Spleen (tissue), 11 donors: ENCODE measurements at regions not wholly inside any gene's neighbourhood (a gene's known extent, or its start where the extent isn't known, plus 50 kb on each side); places are given as distances from the start of the nearest gene placed in this dataset.

Experiments used
- DNase-seq: peaks from one replicate; pipeline ENCODE4 v3.0.0-alpha.2; 2020
- H3K27ac ChIP-seq, 8 donors: fragments of 200-600 bp; sonication (generic) in 7 of 8; 1 replicate in 4 of 8; 2 replicates in 4 of 8; pipeline versions ENCODE4 v1.5.0 to v1.8.0; 2016 to 2021; ENCODE audit warnings: inconsistent platforms in 4 of 8, mild to moderate bottlenecking in 4 of 8, moderate library complexity in 1 of 8
- H3K27me3 ChIP-seq, 7 donors: fragments of 200-600 bp; sonication (generic) in 6 of 7; replicated peaks in 1 of 7; 1 replicate in 4 of 7; 2 replicates in 3 of 7; pipeline versions ENCODE4 v1.5.0 to v1.8.0; 2016 to 2021; ENCODE audit warnings: inconsistent platforms in 3 of 7, mild to moderate bottlenecking in 1 of 7
- H3K36me3 ChIP-seq, 6 donors: fragments of 200-600 bp; sonication (generic) in 5 of 6; 1 replicate in 4 of 6; 2 replicates in 2 of 6; pipeline versions ENCODE4 v1.5.0 to v1.8.0; 2016 to 2021; ENCODE audit warnings: inconsistent platforms in 2 of 6
- H3K4me1 ChIP-seq, 6 donors: fragments of 200-600 bp; sonication (generic) in 5 of 6; 1 replicate in 3 of 6; 2 replicates in 3 of 6; pipeline versions ENCODE4 v1.5.0 to v1.8.0; 2016 to 2021; ENCODE audit warnings: inconsistent platforms in 3 of 6
- H3K4me3 ChIP-seq, 8 donors: fragments of 200-600 bp; sonication (generic) in 7 of 8; 1 replicate in 4 of 8; 2 replicates in 4 of 8; pipeline versions ENCODE4 v1.5.0 to v1.8.0; 2016 to 2021; ENCODE audit warnings: inconsistent platforms in 4 of 8, mild to moderate bottlenecking in 4 of 8, moderate library complexity in 2 of 8
- H3K9me3 ChIP-seq, 8 donors: fragments of 200-600 bp; sonication (generic) in 7 of 8; 1 replicate in 4 of 8; 2 replicates in 4 of 8; pipeline versions ENCODE4 v1.5.0 to v1.8.0; 2016 to 2021; ENCODE audit warnings: inconsistent platforms in 4 of 8
- POLR2A ChIP-seq, 3 donors: fragments of 450-650 bp; IDR thresholded peaks; one replicate each; pipeline ENCODE4 v1.5.1; 2017; ENCODE audit warnings: antibody characterized with exemption in 3 of 3, mild to moderate bottlenecking in 1 of 3
- POLR2AphosphoS5 ChIP-seq, 3 donors: sonication (generic); formaldehyde crosslinking; IDR thresholded peaks; one replicate each; pipeline ENCODE4 v1.5.1; 2017; ENCODE audit warnings: antibody characterized with exemption in 3 of 3
- WGBS, 5 donors: extraction: QIAGEN DNeasy Blood & Tissue Kit in 3 of 5; methylation state at CpG; one replicate each; pipeline versions ENCODE4 v1.1.5 to v1.1.7; 2013 to 2018; 5-methylcytosine and 5-hydroxymethylcytosine counted together
- intact Hi-C: fragments of 100-400 bp; cut with DNase I; formaldehyde crosslinking; loops from one replicate; pipeline ENCODE4 v1.15.0; 2023; ENCODE audit warnings: low total_unique reads
- TF ChIP-seq, protein P1 (sequence below), 11 experiments: fragments of 200-600 bp in 7 of 11; fragments of 450-650 bp in 4 of 11; sonication (generic) in 4 of 11; IDR thresholded peaks in 8 of 11; conservative IDR thresholded peaks in 3 of 11; 1 replicate in 7 of 11; 2 replicates in 4 of 11; pipeline versions ENCODE4 v1.4.0 to v1.8.0; 2016 to 2021; ENCODE audit warnings: antibody characterized with exemption in 11 of 11, inconsistent platforms in 4 of 11, mild to moderate bottlenecking in 1 of 11
- donor health status: healthy with polysubstance abuse.
- donor health status: DM: no; HTN: no; CAD: no; lungs with moderate emphysema.
- donor health status: DM: no; HTN: no; CAD: no.
- donor health status: Bipolar disorder and iron deficiency.
- donor health status: healthy.
- donor health status: DM: no; HTN: no; CAD: no.
- donor health status: DM: yes; HTN: yes; CAD: no.

- 64 to 92% (median 84%) methylated on average over 2 of the region's 2 CpGs for WGBS, 5 donors
- no peak overlapping the region for H3K27ac ChIP-seq
- no peak for DNase-seq
- intact Hi-C loops, result no loop called here
- no peak for TF ChIP-seq POLR2A (IDR thresholded peaks at IDR 0.05)
- H3K36me3 ChIP-seq, result no peaks in the 10 kb centered on the region
- no peaks in the 10 kb centered on the region for H3K27me3 ChIP-seq
- no peaks in the 10 kb centered on the region for H3K4me1 ChIP-seq
- no peak overlapping the region for H3K4me3 ChIP-seq
- H3K9me3 ChIP-seq, result no peaks in the 10 kb centered on the region
These were observed 549.5 kb upstream of the GOLIM4 start for GRCh38 chr3:168645180-168645579.

GRCh38 chr3:168628549-168628948, 532.8 kb upstream of the GOLIM4 start:
- intact Hi-C loops, result no loop called here
- Histone ChIP-seq H3K4me3 (no peak overlapping the region), H3K36me3 (no peaks in the 10 kb centered on the region), H3K27ac (no peak overlapping the region), H3K9me3 (no peaks in the 10 kb centered on the region), H3K4me1 (no peaks in the 10 kb centered on the region), H3K27me3 (no peaks in the 10 kb centered on the region)
- DNase-seq, result no peak
- TF ChIP-seq POLR2AphosphoS5 (IDR thresholded peaks at IDR 0.05) (no peak), POLR2A (IDR thresholded peaks at IDR 0.05) (no peak)
- TF ChIP-seq, protein P1, sequence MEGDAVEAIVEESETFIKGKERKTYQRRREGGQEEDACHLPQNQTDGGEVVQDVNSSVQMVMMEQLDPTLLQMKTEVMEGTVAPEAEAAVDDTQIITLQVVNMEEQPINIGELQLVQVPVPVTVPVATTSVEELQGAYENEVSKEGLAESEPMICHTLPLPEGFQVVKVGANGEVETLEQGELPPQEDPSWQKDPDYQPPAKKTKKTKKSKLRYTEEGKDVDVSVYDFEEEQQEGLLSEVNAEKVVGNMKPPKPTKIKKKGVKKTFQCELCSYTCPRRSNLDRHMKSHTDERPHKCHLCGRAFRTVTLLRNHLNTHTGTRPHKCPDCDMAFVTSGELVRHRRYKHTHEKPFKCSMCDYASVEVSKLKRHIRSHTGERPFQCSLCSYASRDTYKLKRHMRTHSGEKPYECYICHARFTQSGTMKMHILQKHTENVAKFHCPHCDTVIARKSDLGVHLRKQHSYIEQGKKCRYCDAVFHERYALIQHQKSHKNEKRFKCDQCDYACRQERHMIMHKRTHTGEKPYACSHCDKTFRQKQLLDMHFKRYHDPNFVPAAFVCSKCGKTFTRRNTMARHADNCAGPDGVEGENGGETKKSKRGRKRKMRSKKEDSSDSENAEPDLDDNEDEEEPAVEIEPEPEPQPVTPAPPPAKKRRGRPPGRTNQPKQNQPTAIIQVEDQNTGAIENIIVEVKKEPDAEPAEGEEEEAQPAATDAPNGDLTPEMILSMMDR (IDR thresholded peaks at IDR 0.05 in 8 of 11, conservative IDR thresholded peaks at IDR 0.05 in 3 of 11), result no peak

GRCh38 chr3:168625477-168625876, 529.8 kb upstream of the GOLIM4 start:
- no peaks in the 10 kb centered on the region for H3K4me1 ChIP-seq
- no peaks in the 10 kb centered on the region for H3K9me3 ChIP-seq
- H3K27ac ChIP-seq, result no peak overlapping the region
- H3K36me3 ChIP-seq, result no peaks in the 10 kb centered on the region
- intact Hi-C loops, result no loop called here
- no peaks in the 10 kb centered on the region for H3K27me3 ChIP-seq
- DNase-seq, result no peak
- TF ChIP-seq, protein P1 (IDR thresholded peaks at IDR 0.05 in 8 of 11, conservative IDR thresholded peaks at IDR 0.05 in 3 of 11), result no peak
- TF ChIP-seq POLR2A (IDR thresholded peaks at IDR 0.05) (no peak), POLR2AphosphoS5 (IDR thresholded peaks at IDR 0.05) (no peak)
- no peak overlapping the region for H3K4me3 ChIP-seq

DNA sequence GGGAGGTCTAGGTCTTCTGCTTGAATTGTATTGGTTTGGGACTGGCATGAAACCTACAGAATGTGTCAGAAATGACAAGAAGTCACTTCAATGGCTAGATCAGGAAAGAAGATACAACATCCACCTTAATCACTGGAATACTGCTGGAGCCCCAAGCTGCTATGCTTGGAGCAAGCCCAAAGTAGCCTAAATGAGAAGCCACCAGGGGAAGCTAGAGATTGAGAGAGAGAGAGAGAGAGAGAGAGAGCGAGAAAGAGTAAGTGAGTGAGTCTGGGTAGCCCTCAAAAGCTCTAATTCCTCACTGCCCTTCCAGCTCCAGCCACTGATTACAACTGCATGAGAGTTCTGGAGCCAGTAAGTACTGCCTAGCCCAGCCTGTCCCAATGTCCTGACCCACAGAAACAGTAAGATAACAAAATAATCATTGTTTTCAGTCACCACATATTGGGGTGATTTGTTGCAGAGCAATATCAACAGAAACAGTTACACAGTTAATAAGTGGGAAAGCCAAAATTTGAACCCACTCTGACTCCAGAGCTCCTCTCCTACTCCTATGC, 529.2 kb upstream of the GOLIM4 start:
- H3K36me3 ChIP-seq, result no peaks in the 10 kb centered on the region
- no peak overlapping the region for H3K4me3 ChIP-seq
- WGBS, 5 donors, result 83 to 100% (median 91%) methylated on average over 1 of the region's 1 CpG
- TF ChIP-seq, protein P1 (IDR thresholded peaks at IDR 0.05 in 8 of 11, conservative IDR thresholded peaks at IDR 0.05 in 3 of 11), result no peak
- TF ChIP-seq POLR2AphosphoS5 (IDR thresholded peaks at IDR 0.05), result no peak
- TF ChIP-seq POLR2A (IDR thresholded peaks at IDR 0.05), result no peak
- no peaks in the 10 kb centered on the region for H3K9me3 ChIP-seq
- intact Hi-C loops, result no loop called here
- no peak overlapping the region for H3K27ac ChIP-seq
- H3K4me1 ChIP-seq, result no peaks in the 10 kb centered on the region
- no peaks in the 10 kb centered on the region for H3K27me3 ChIP-seq
- no peak for DNase-seq

- intact Hi-C loops, result no loop called here
- Histone ChIP-seq H3K36me3 (no peaks in the 10 kb centered on the region), H3K4me3 (no peak overlapping the region), H3K4me1 (no peaks in the 10 kb centered on the region), H3K9me3 (no peaks in the 10 kb centered on the region), H3K27ac (no peak overlapping the region), H3K27me3 (no peaks in the 10 kb centered on the region)
- TF ChIP-seq POLR2A (IDR thresholded peaks at IDR 0.05) (no peak), POLR2AphosphoS5 (IDR thresholded peaks at IDR 0.05) (no peak)
- TF ChIP-seq, protein P1 (IDR thresholded peaks at IDR 0.05 in 8 of 11, conservative IDR thresholded peaks at IDR 0.05 in 3 of 11), result no peak
- DNase-seq, result no peak
These were observed 528.5 kb upstream of the GOLIM4 start for GRCh38 chr3:168624195-168624594.
